CD4-positive, alpha-beta T cell treated with Interleukin-2 at 100 ng/mL for 4 hours (primary cell): ENCODE measurements at regions not wholly inside any gene's neighbourhood (a gene's known extent, or its start where the extent isn't known, plus 50 kb on each side); places are given as distances from the start of the nearest gene placed in this dataset.
A peak's percentile ranks its signal among the peaks of the same experiment; 100 is the strongest.

ENCODE experiments used
- DNase-seq: peaks from one replicate; pipeline ENCODE4 v3.0.0-alpha.2; 2020; ENCODE audit warnings: low spot score

GRCh38 chr3:124542214-124542869, 187.9 kb upstream of the UMPS start:
- DNase-seq = no peak

- DNase-seq = no peak
These were observed 184.4 kb upstream of the UMPS start for GRCh38 chr3:124545891-124546290.

GRCh38 chr3:124552224-124552623, 178.0 kb upstream of the UMPS start:
- DNase-seq = no peak

DNA sequence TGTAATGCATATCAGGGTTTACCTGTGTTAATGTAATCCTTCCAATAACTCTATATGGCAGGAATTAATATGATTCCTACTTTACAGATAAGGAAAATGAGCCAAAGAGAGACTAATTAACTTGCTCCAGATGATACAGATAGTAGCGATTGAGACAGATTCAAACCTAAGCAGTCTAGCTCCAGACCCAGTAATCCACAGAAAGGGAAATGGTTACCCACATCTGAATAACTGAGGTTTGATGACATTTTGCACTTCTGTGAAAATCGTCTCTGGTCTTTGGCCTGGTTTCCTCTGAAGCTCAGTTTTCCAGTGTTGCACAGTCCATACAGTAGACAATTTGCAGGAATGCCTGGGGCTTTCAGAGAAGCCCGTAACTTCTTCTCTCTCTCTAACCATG, 177.1 kb upstream of the UMPS start:
- DNase-seq = no peak

DNA sequence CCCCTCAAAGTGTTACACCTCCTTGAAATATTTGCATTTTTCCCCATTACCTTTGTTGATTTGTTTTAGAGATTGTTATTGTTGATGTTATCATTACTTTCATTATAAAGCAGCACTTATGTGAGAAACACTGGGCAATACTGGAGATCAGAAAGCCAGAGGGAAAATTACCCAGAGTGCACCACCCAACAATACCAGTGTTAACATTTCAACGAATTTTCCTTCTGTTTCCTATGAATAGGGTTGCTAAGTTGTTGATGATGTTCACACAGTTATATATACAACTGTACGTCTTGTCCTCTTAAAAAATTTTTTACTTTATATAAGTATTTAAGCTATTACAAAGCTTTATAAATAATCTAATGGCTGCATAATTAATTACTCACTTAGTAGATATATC, 173.6 kb upstream of the UMPS start:
- no peak for DNase-seq

- no peak for DNase-seq
These were observed 172.6 kb upstream of the UMPS start for GRCh38 chr3:124557433-124558232.

DNA sequence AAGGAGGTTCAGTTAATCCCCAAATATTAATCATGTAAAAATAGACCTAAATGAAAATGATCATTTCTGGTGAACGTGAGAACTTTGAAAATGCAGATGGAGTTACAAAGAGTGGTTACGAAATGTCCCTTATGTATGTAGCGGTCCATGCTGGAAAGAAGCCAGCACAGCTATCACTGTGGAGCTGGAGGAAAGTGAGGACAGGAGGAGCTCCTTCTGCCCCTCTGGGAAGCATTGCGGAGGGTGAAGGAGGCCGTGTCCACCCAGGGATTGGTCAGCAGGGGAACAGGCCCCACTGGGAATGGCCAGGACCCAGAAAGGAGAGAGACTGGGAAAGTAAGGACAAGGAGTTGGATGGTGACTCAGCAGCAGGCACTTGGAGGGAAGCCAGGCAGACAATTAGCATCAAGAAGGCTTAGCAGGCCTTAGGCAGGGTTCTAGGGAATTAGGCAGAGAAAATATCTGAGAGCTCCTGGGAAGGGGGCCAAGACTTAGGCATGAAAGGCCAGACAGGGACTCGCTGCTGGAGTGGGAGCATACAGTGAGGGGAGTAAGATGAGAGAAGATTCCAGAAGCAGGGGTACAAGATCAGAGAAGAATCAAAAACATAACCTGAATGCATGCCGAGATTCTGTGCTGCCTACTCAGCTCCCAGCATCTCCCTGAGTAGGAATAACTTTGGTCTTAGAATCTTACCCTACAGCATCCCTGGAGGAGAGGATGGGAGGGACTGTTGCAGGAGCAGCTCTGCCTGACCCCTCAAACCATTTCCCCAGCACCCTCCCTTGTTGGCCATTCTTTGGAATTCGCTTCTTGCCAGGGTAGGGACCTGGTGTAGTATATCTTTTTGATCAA, 171.0 kb upstream of the UMPS start:
- DNase-seq = no peak

- DNase-seq = peak; percentile 59
These were observed 170.2 kb upstream of the UMPS start for GRCh38 chr3:124559846-124560574.

GRCh38 chr3:124560666-124561215, 169.5 kb upstream of the UMPS start:
- DNase-seq = no peak

- no peak for DNase-seq
These were observed 167.5 kb upstream of the UMPS start for GRCh38 chr3:124562769-124563168.

GRCh38 chr3:124563376-124563775, 166.9 kb upstream of the UMPS start:
- no peak for DNase-seq

GRCh38 chr3:124565013-124565412, 165.2 kb upstream of the UMPS start:
- peak; percentile 61 for DNase-seq

DNA sequence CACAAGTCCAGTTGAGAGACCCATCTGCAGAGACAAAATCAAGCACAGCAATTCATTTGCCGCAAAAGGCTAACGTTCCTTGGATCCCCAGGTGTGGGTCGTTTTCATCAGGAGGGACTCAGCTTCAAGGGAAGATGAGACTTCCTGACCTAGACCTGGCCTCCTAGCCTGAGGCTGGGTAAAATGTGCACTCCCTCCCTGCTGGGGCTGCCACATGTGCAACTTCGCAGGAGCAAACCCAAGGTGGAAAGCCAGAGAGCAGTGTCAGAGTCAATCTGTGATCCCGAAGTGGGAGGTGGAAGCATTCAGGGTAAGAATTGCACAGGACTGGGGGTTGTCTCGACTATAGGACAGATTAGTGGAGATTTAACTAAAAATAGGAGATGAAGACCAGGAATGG, 164.7 kb upstream of the UMPS start:
- DNase-seq = no peak

- DNase-seq = no peak
These were observed 163.6 kb upstream of the UMPS start for GRCh38 chr3:124566701-124567100.

DNA sequence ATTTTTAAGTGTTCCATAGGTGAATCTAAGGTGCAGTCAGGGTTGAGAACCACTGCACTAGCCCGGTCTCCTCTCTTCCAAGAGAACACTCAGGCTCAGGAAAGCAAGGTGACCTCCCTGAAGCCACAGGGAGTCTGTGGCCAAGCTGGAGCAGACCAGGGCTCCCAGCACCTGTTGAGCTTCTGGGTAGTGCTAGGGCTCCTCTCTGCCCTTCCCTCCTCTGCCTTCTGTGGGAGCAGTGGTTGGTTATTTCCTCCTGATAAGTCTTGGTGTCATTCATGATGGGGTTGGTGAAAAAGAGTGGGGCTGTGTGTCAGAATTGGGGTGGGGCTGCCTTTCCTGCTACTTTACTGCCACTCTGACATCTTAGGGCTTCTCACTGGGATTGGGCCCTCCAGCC, 163.1 kb upstream of the UMPS start:
- no peak for DNase-seq

GRCh38 chr3:124569761-124570160, 160.5 kb upstream of the UMPS start:
- DNase-seq = no peak

DNA sequence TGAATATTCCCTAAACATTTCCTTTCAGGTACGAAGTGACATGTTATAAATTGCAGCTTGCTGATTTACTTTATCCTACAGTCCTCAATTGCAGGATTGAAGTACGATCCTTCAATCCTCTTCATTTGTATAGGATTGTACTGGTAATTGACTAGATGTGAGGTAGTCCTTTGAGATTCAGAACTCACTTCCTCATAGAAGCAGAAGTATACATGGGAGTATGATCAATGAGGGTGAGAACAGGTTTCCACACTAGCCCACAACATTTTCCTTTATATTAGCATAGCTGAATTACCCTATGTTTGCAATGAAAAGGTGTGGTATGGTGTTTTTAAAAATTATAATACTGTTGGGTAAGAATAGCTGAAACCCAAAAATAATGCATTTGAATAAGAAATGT, 160.0 kb upstream of the UMPS start:
- DNase-seq = no peak

- no peak for DNase-seq
These were observed 157.3 kb upstream of the UMPS start for GRCh38 chr3:124572851-124573405.

DNA sequence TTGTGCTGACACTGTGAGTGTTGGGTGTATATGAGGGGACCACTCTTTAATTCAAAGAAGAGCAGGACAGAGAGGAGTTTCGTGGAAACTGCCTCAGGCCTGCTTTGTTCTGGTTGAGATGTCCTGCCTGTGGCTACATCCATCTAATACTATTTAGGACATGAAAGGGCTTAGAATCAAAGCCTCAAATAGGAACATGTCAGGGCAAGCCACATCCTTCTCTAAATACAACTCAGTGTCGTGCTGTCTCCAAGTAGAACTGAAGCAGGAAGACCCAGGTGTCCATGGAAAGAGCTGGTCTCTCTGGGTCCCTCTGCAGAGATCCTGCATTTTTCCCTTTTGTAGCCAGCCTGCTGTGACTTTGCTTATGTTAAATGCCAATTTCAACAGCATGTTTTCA, 156.2 kb upstream of the UMPS start:
- no peak for DNase-seq

DNA sequence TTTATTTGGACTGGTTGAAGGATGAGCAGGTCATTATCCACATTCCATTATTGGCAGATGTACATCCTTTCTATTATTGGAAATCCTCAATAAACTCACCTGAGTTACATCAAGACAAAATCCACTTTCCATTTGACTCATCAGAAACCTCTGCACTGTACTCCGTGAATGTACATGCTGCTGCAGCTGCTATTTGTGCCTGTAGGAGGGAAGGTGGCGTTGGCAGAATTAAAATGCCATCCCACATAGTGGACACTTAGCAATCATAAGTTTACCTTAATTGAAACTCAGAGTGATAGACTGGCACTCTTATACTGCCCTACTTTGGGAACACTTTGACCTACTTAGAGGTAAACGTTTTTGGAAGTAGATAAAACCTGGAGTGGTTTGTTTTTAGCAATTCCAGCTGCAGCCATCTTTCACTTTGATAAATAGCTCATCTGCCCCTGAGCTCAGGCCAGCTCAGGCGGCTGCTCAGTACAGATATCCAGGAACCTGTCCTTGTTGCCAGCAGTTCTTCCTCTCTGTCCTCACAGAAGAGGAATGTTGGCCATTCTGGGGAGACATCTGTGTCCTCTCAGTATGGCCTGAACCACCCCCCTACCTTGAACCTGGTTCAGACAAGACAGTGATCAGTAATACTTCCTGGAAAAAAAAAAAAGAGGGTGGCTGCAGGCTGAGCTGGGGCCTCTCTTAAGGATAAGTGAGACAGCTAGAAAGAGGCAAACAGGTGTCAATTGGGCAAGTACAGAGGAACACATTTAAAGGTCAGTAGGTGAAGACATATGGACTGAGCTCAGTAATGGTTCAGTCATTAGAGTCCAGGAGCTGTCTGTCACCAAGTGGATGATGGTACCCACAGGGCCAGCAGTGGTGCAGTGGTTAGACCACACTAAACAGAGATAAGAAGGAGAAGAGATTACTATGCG, 153.4 kb upstream of the UMPS start:
- no peak for DNase-seq
